HG03103 (cell line): ENCODE measurements at regions not wholly inside any gene's neighbourhood (a gene's known extent, or its start where the extent isn't known, plus 50 kb on each side); places are given as distances from the start of the nearest gene placed in this dataset.

ENCODE experiments used
- ATAC-seq: cut with Tn5 transposase; IDR thresholded peaks from one replicate; pipeline ENCODE4 v1.9.1; 2021; ENCODE audit warnings: low read depth; ENCODE audit not compliant: unreplicated experiment

DNA sequence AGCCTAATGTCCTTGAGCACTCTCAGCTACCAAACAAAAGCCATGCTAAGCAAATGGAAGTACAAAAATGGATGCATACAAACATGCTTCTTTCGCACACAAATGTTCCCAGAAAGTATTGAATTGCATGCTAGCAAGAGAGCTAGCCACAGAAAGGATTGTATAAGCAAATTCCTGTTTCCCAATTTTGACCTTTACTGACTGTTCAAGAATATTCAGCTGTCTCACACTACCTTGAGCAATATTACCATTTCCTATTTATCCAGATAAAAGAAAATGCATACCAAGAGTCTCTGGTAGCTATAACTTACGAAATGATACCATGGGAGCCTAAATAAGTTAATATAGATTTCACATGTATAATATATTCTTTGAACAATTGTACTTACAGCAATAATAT, 264.6 kb downstream of the TMEM167A start:
- ATAC-seq: no peak

DNA sequence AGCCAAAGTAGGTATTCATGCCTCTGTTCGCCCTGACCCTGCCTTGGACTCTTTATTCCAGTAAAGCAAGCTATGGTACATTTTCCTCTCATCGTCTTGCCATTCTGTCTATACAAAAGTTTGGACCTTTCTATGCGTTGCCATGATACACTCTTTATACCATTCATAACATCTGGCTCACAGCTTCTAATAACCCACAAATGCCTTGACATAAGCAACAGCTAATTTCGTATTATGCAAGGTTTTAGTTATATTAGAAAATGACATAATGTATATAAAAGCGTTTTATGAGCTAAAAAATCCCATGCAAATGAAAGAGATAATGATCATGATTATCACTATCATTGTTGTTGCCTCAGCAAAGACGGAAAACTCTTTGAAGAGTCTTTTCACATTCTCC, 265.7 kb downstream of the TMEM167A start:
- no peak for ATAC-seq

DNA sequence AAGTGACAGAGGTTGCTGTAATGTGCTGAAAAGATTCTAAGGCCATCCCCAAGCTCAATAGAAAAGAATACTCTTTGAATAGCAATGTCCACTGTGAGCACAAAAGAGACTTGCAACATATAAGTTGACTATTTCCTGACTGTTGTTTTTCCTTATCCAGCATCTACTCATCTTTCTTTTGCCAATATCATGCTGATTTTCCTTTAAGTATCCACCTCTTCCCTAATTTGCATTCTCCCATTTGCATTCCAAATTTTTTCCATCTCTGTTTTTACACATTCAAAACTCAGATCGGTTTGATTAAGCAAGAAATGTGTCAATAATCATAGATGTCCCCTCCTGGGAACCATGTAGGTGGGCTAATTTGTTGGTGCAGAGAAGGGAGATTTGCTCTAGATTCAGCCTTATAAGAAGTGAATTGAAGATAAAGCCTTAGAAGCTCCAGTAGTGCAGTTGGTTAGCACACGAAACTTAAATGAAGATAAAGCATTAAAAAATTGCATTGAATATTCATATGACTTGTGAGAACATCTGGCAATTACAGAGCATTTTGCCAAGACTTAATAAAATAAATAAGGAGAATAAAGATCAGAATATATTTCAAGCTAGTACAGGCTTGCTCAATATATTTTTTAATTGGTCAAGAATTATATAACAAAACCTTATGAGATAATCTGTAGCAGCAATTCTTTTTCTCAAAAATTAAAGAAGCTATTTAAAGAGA, 267.6 kb downstream of the TMEM167A start:
- no peak for ATAC-seq

DNA sequence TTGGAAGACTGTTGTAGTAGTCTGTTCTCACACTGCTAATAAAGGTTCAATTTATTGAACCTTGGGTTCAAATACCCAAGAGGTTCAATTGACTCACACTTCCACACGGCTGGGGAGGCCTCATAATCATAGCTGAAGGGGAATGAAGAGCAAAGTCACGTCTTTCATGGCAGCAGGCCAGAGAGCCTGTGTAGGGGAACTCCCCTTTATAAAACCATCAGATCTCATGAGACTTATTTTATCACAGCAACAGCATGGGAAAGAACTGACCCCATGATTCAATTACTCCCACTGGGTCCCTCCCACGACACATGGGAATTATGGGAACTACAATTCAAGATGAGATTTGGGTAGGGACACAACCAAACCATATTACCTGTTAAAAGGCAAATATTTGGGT, 268.2 kb downstream of the TMEM167A start:
- no peak for ATAC-seq

- no peak for ATAC-seq
Observed at GRCh38 chr5:82807021-82807420, 270.2 kb downstream of the TMEM167A start.

DNA sequence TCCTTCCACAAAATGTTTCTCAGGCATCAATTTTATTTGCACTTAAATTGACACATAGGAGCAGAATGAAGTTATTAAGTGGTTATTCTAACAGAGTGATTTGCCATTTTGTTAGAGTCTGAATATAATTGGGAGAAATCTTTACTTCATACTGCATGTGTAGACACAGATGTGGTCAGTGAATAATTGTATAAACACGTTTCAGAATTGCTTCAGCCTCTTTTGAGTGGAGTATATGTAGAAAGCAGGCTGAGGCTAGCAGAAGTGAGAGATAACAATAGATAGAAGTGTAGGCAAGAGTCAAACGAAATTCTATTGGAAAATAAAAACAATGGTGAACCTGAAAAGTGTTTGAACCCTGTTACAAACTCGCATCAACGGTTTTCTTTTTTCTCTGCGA, 270.7 kb downstream of the TMEM167A start:
- no peak for ATAC-seq

DNA sequence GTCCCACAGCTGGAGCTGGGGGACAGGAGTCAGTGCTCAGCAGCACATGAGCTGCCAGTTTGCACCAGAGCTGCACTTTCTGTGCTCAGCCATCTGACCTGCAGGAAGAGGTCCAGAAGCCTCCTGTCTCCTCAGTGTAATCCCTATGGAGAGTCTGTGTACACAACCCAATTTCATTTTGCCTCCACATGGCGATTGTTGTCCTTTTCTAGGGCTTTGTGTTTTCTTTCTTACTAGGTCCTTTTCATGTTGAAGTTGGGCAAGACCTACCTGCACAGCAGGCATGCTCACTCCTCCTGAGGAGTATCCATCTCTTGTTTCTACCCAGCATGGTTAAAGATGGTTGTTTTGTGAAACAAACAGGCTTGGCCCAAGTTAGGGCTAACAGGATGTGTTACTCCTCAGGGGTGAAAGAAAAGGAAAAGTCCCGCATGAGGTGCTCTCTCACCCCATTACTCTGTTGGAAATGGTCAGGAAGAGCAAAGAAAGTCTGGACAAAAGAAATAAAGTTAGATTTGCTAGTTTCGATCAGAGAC, 273.0 kb downstream of the TMEM167A start:
- ATAC-seq: no peak

DNA sequence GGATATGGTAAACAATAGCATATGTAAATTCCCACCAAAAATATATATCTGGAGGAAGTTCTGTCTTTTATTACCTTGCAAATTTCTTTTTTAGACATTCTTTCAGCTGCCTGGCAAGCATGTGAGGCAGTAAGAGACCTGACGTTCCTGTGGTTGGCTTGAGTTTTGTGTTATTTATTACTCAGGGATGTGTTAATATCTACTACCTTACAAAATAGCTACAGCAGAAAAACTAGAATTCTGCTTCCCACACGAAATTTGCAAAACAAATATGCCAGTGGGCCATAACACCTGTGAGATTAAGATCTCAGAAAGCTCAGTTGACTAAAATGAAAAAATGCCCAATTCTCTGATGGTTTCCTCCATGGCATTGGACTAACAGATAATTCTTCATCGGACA, 274.2 kb downstream of the TMEM167A start:
- no peak for ATAC-seq

- ATAC-seq: no peak
Observed at GRCh38 chr5:82800826-82801225, 276.4 kb downstream of the TMEM167A start.

DNA sequence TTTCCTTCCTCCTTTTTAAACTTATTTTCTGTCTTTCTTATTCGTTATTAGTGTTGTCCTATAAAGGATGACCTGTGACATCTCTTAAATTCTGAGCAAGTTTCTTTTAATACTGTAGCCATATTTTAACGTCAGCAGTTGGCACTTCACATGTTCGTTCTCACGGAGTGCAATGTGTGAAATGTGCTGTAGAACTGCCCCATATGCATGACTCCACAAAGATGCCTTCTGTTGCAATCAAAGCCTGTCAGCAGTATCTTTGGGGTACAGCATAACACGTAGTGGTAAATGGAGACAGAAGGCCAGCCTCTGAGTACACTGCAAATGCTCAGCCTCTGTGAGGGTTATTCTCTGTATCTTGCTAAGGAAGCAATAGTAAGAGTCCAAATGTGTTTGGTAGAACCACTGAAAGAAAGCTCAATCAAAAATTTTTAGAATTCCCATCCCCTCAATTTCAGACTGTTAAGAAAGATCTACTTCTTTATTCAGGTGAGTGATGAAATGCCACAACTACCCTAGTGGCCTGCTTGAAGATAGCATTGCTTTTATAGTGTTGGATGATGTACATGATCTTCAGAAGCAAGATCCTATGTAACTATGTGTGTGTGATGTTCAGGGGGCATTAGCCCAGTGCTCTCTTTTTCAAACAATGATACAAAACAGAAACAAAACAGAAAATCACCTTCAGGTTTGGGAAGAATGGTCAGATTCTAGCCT, 277.7 kb downstream of the TMEM167A start:
- no peak for ATAC-seq

GRCh38 chr5:82798676-82799075, 278.5 kb downstream of the TMEM167A start:
- ATAC-seq: no peak

- ATAC-seq: no peak
Observed at GRCh38 chr5:82796643-82797416, 280.4 kb downstream of the TMEM167A start.

DNA sequence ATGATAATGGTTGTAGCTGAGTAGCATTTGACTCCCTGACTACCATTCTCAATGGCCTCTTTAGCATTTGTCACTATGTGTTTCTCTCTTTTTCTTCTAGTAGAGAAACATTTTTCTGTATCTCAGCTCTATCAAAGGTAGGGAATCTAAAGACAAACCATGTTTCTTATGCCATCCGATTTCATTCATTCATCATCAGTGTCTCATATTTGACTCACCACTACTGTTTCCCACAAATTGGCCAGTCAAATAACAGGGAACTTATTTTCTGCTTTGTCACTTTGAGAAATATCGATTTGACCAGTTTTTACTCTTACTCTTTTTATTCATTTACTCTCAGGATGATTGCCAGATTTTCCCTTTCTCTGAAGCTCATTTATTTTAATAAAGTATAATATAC, 282.3 kb downstream of the TMEM167A start:
- ATAC-seq: no peak

- ATAC-seq: no peak
Observed at GRCh38 chr5:82793808-82794419, 283.3 kb downstream of the TMEM167A start.

DNA sequence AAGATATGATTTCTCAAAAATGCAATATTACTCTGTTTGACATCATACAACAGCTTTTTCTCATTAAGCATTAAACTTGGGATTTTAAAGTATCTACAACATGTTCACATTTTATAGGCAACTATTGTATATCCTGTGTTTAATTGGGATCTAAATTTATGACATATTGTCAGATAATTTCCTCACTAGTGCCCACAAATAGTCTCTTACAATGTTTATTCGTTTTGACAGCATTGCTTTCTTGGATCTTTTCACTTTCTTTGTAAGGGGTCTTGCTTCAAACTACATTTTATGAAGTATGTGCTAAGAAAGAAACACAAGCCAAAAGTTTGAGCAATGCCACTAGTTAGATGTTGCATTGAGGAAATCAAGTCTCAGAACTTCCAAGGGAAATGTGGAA, 285.1 kb downstream of the TMEM167A start:
- ATAC-seq: no peak

- no peak for ATAC-seq
Observed at GRCh38 chr5:82789095-82789494, 288.1 kb downstream of the TMEM167A start.

DNA sequence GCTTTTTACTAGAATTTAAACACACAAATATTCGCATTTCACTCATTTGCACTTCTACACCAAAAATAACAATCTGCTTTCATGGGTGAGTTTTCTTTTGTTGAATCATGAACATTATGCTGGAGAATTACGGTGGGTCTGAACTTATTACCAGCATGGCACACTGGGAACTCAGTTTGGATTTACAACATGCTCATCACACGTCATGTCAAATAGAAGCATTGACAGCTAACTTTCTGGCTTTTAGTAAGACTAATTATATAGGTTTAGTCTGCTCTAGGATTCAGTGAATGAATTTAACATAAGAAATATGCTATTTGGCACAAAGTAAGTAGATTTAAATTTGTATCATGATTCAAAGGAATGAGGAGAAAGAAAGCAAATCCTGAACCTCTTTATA, 290.4 kb downstream of the TMEM167A start:
- ATAC-seq: no peak

DNA sequence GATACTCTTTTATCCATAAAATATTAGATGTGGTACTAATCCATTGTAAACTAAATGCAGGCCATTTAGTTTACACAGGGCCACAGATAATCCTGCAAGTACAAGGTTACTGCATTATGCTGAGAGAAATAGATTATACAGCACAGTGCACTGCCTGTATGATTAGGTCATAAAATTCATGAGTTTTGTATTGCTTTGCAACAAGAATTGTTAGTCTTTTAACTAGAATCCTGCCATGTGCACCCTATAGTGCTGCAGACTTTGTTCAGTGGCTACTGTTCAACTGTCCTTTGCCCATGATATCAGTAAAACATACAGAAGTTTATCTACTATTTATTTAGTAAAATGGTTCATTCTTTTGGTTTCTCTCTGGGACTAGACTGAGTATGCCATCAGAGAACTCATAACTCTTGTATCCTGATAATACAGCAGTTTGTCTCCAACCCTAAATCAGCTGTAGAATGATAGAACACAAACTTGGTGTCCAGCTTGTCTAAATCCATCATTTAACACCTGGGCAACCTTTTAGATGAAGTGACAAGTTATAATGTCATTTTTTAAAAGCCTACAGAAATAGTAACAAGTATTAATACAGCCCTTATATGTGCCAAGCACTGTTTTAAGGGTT, 291.2 kb downstream of the TMEM167A start:
- no peak for ATAC-seq

- no peak for ATAC-seq
Observed at GRCh38 chr5:82785456-82785855, 291.7 kb downstream of the TMEM167A start.

DNA sequence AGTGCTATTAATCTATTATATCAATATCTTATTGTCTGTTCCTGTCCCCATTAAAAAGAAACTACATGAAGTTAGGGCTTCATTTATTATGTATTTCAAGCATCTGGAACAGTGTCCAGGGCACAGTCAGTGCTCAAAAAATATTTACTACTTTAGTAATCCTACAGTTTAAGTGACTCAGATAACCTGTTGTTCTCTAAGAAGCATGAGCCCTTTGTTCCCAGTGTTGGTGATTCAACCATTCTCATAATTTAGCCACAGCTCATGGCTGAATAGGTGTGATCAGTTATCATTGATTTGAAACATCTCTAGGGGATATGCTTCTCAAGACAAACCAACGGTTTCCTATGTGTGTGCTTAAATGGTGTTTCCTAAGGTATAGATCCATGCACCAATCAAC, 292.7 kb downstream of the TMEM167A start:
- ATAC-seq: no peak
